PC-3 (cell line): ENCODE measurements at regions not wholly inside any gene's neighbourhood (a gene's known extent, or its start where the extent isn't known, plus 50 kb on each side); places are given as distances from the start of the nearest gene placed in this dataset.

ENCODE experiments used
- ATAC-seq: fragments of 200-7000 bp; cut with Tn5 transposase; 2 replicates; pipeline ENCODE4 v1.9.1; 2020; ENCODE audit warnings: mild to moderate bottlenecking, moderate library complexity
- BruUV-seq: library from RNA; stranded (reverse); fragments of 400-500 nt; replicated peaks from 2 replicates; lab custom pipeline; 2021; lab: Mats Ljungman, UMichigan
- CTCF ChIA-PET: fragments of 300-600 bp; sonication (Branson Sonifier 250); formaldehyde crosslinking; loops from one replicate; lab custom pipeline; 2022; ENCODE audit warnings: antibody characterized with exemption; lab: Charles Lee
- POLR2A ChIA-PET: fragments of 300-600 bp; sonication (Branson Sonifier 250); formaldehyde crosslinking; loops from one replicate; lab custom pipeline; 2022; ENCODE audit warnings: antibody characterized with exemption; ENCODE audit not compliant: unreplicated experiment; lab: Charles Lee
- DNase-seq: peaks from one replicate; pipeline ENCODE4 v3.0.0-alpha.2; 2015
- H2AFZ ChIP-seq: fragments of 300-600 bp; sonication (generic); 2 replicates; pipeline ENCODE4 v1.6.0; 2016; ENCODE audit warnings: antibody characterized with exemption, low read length
- H3F3A ChIP-seq: fragments of 300-600 bp; sonication (generic); one replicate; pipeline ENCODE4 v1.6.0; 2017; ENCODE audit warnings: antibody characterized with exemption, low read length, control low read depth, mild to moderate bottlenecking; ENCODE audit not compliant: unreplicated experiment
- H3K27ac ChIP-seq: fragments of 300-600 bp; sonication (generic); 2 replicates; pipeline ENCODE4 v1.5.1; 2016; ENCODE audit warnings: mild to moderate bottlenecking, low read length
- H3K27me3 ChIP-seq: fragments of 300-600 bp; sonication (generic); 2 replicates; pipeline ENCODE4 v1.6.1; 2016; ENCODE audit warnings: low read length, mixed read lengths
- H3K36me3 ChIP-seq: fragments of 300-600 bp; sonication (generic); 2 replicates; pipeline ENCODE4 v1.6.1; 2016; ENCODE audit warnings: low read depth, mixed run types, low read length, mixed read lengths
- H3K4me1 ChIP-seq: fragments of 300-600 bp; sonication (generic); 2 replicates; pipeline ENCODE4 v1.5.1; 2016; ENCODE audit warnings: low read length; ENCODE audit not compliant: insufficient read depth
- H3K4me2 ChIP-seq: fragments of 300-600 bp; sonication (generic); 2 replicates; pipeline ENCODE4 v1.6.0; 2016; ENCODE audit warnings: low read length
- H3K4me3 ChIP-seq: fragments of 300-600 bp; sonication (generic); 2 replicates; pipeline ENCODE4 v1.5.1; 2016; ENCODE audit warnings: mild to moderate bottlenecking, low read length, mixed read lengths
- H3K79me2 ChIP-seq: fragments of 300-600 bp; sonication (generic); 2 replicates; pipeline ENCODE4 v1.6.1; 2017; ENCODE audit warnings: low read length, mixed read lengths
- H3K9ac ChIP-seq: fragments of 300-600 bp; sonication (generic); 2 replicates; pipeline ENCODE4 v1.6.0; 2016; ENCODE audit warnings: mild to moderate bottlenecking, low read length
- H3K9me2 ChIP-seq: fragments of 300-600 bp; sonication (generic); replicated peaks from 2 replicates; pipeline ENCODE4 v1.6.1; 2016; ENCODE audit warnings: mixed run types, low read length, mixed read lengths
- H3K9me3 ChIP-seq: fragments of 300-600 bp; sonication (generic); 2 replicates; pipeline ENCODE4 v1.6.1; 2016; ENCODE audit warnings: low read length, mixed read lengths
- H4K20me1 ChIP-seq: fragments of 300-600 bp; sonication (generic); 2 replicates; pipeline ENCODE4 v1.6.1; 2016; ENCODE audit warnings: low read length, mixed read lengths
- CTCF ChIP-seq: fragments of 300-600 bp; sonication (generic); conservative IDR thresholded peaks from 2 replicates; pipeline ENCODE4 v1.5.1; 2017; ENCODE audit warnings: antibody characterized with exemption, low read depth, mild to moderate bottlenecking, low read length
- EZH2 ChIP-seq: fragments of 300-600 bp; sonication (generic); IDR thresholded peaks from one replicate; pipeline ENCODE4 v1.6.1; 2017; ENCODE audit warnings: antibody characterized with exemption, mild to moderate bottlenecking, low read length; ENCODE audit not compliant: unreplicated experiment
- EZH2phosphoT487 ChIP-seq: fragments of 300-600 bp; sonication (generic); IDR thresholded peaks from 2 replicates; pipeline ENCODE4 v1.6.1; 2018; ENCODE audit warnings: mild to moderate bottlenecking, antibody characterized with exemption, low read length, borderline replicate concordance
- intact Hi-C: fragments of 100-400 bp; cut with micrococcal nuclease; formaldehyde crosslinking; loops from 2 replicates; pipeline ENCODE4 v1.9.0; 2023

- intact Hi-C loops, result no loop called here
- Histone ChIP-seq H3K9me2 (no peaks in the 10 kb centered on the region), H3K27me3 (no peaks in the 10 kb centered on the region), H3K9ac (no peak overlapping the region), H3K9me3 (no peaks in the 10 kb centered on the region), H3K79me2 (no peaks in the 10 kb centered on the region), H3K4me3 (no peak overlapping the region), H3K27ac (no peak overlapping the region), H3K4me2 (no peak overlapping the region), H3F3A (no peaks in the 10 kb centered on the region), H4K20me1 (no peaks in the 10 kb centered on the region), H2AFZ (no peak overlapping the region), H3K36me3 (no peaks in the 10 kb centered on the region), H3K4me1 (no peaks in the 10 kb centered on the region)
- DNase-seq, result no peak
- BruUV-seq, result no TSS peak
- ChIA-PET POLR2A (no interaction called here), CTCF (no interaction called here)
- no peak for ATAC-seq
- TF ChIP-seq CTCF, result no peak
- TF ChIP-seq EZH2, result no peak
- no peak for TF ChIP-seq EZH2phosphoT487
These were observed 56.5 kb upstream of the IER3 start for GRCh38 chr6:30800871-30801270.

- intact Hi-C loops, result no loop called here
- no peak overlapping the region for H3K9ac ChIP-seq
- no peak overlapping the region for H2AFZ ChIP-seq
- TF ChIP-seq EZH2phosphoT487, result no peak
- CTCF ChIA-PET, result no interaction called here
- no peaks in the 10 kb centered on the region for H4K20me1 ChIP-seq
- H3K27me3 ChIP-seq, result no peaks in the 10 kb centered on the region
- H3K36me3 ChIP-seq, result no peaks in the 10 kb centered on the region
- H3K9me2 ChIP-seq, result no peaks in the 10 kb centered on the region
- no peaks in the 10 kb centered on the region for H3K4me1 ChIP-seq
- ATAC-seq, result no peak
- no peak overlapping the region for H3K4me3 ChIP-seq
- no peaks in the 10 kb centered on the region for H3K79me2 ChIP-seq
- DNase-seq, result no peak
- H3F3A ChIP-seq, result no peaks in the 10 kb centered on the region
- BruUV-seq, result no TSS peak
- H3K4me2 ChIP-seq, result no peak overlapping the region
- POLR2A ChIA-PET, result interaction anchor here (0.5 kb wide), 1 partner anchor 36 kb away, joined by 5 read pairs; no protein-coding TSS in a partner anchor
- H3K9me3 ChIP-seq, result no peaks in the 10 kb centered on the region
- no peak overlapping the region for H3K27ac ChIP-seq
These were observed 54.9 kb upstream of the IER3 start for GRCh38 chr6:30799210-30799609.

- no TSS peak for BruUV-seq
- no peak for DNase-seq
- Histone ChIP-seq H3K27ac (no peak overlapping the region), H3K79me2 (no peaks in the 10 kb centered on the region), H3F3A (no peaks in the 10 kb centered on the region), H3K9ac (no peak overlapping the region), H4K20me1 (no peaks in the 10 kb centered on the region), H3K4me2 (no peak overlapping the region), H3K9me2 (no peaks in the 10 kb centered on the region), H2AFZ (no peak overlapping the region), H3K36me3 (no peaks in the 10 kb centered on the region), H3K27me3 (no peaks in the 10 kb centered on the region), H3K4me1 (0 out of 2 replicates have a peak, but pooled peaks cover 5% of the 10 kb centered on the region), H3K9me3 (no peaks in the 10 kb centered on the region), H3K4me3 (no peak overlapping the region)
- intact Hi-C loops, result no loop called here
- TF ChIP-seq EZH2phosphoT487 (no peak), CTCF (no peak), EZH2 (no peak)
- CTCF ChIA-PET, result no interaction called here
- POLR2A ChIA-PET, result interaction anchor here (0.5 kb wide), 1 partner anchor 36 kb away, joined by 5 read pairs; no protein-coding TSS in a partner anchor
- no peak for ATAC-seq
These were observed 54.1 kb upstream of the IER3 start for GRCh38 chr6:30798494-30798893.
